ENCODE measurements at regions not wholly inside any gene's neighbourhood (a gene's known extent, or its start where the extent isn't known, plus 50 kb on each side); places are given as distances from the start of the nearest gene placed in this dataset.
A peak's percentile ranks its signal among the peaks of the same experiment; 100 is the strongest.

DNA sequence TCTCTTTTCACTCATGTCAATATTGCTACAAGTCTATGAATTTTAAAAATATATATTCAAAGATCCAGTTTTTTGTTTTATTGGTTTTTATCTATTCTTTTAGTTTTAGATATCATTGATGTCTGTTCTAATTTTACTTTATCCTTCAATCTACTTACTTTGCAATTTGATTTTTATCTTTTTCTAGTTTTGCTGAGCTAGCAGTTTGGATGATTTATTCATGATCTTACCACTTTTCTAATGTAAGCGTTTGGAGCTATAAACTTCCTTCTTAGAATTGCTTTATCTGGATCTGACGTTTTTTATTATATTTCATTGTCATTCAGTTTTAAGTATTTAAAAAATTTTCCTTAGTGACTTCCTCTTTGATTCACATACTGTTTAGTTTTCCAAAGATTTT is 664.5 kb upstream of the VSTM2A start:
- no peak for DNase-seq
- TF ChIP-seq EZH2 (IDR thresholded peaks at IDR 0.05; ENCODE audit: low read depth): no peak
- TF ChIP-seq, protein P1, sequence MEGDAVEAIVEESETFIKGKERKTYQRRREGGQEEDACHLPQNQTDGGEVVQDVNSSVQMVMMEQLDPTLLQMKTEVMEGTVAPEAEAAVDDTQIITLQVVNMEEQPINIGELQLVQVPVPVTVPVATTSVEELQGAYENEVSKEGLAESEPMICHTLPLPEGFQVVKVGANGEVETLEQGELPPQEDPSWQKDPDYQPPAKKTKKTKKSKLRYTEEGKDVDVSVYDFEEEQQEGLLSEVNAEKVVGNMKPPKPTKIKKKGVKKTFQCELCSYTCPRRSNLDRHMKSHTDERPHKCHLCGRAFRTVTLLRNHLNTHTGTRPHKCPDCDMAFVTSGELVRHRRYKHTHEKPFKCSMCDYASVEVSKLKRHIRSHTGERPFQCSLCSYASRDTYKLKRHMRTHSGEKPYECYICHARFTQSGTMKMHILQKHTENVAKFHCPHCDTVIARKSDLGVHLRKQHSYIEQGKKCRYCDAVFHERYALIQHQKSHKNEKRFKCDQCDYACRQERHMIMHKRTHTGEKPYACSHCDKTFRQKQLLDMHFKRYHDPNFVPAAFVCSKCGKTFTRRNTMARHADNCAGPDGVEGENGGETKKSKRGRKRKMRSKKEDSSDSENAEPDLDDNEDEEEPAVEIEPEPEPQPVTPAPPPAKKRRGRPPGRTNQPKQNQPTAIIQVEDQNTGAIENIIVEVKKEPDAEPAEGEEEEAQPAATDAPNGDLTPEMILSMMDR (conservative IDR thresholded peaks at IDR 0.05): no peak
- H2AFZ ChIP-seq: peak overlapping the region; percentile 8; the same call in 1 of the 2 replicates
- CTCF ChIA-PET: no interaction called here
- no peaks in the 10 kb centered on the region for H3K27me3 ChIP-seq (ENCODE audit: insufficient read depth, low read depth)
- H3K9me2 ChIP-seq (ENCODE audit: insufficient read depth): no peaks in the 10 kb centered on the region
- H3K4me1 ChIP-seq (replicated peaks; ENCODE audit: insufficient read depth): no peaks in the 10 kb centered on the region
- no peaks in the 10 kb centered on the region for H3K9me3 ChIP-seq (ENCODE audit: insufficient read depth, low read depth)
- no peaks in the 10 kb centered on the region; the same call in 1 of the 2 replicates for H4K20me1 ChIP-seq (ENCODE audit: insufficient read depth)
- intact Hi-C loops (cut with micrococcal nuclease; ENCODE audit: unreplicated experiment): no loop called here
- H3K79me2 ChIP-seq (ENCODE audit: low read depth): no peaks in the 10 kb centered on the region
- no peaks in the 10 kb centered on the region for H3K36me3 ChIP-seq (ENCODE audit: low read depth)
- no peak overlapping the region for H3K27ac ChIP-seq
- no peaks in the 10 kb centered on the region for H3F3A ChIP-seq (ENCODE audit: insufficient read depth, low read depth)
- BruUV-seq (replicated peaks): no TSS peak
- H3K4me3 ChIP-seq: no peak overlapping the region
- POLR2A ChIA-PET (ENCODE audit: unreplicated experiment): no interaction called here
- H3K4me2 ChIP-seq: no peak overlapping the region

DNA sequence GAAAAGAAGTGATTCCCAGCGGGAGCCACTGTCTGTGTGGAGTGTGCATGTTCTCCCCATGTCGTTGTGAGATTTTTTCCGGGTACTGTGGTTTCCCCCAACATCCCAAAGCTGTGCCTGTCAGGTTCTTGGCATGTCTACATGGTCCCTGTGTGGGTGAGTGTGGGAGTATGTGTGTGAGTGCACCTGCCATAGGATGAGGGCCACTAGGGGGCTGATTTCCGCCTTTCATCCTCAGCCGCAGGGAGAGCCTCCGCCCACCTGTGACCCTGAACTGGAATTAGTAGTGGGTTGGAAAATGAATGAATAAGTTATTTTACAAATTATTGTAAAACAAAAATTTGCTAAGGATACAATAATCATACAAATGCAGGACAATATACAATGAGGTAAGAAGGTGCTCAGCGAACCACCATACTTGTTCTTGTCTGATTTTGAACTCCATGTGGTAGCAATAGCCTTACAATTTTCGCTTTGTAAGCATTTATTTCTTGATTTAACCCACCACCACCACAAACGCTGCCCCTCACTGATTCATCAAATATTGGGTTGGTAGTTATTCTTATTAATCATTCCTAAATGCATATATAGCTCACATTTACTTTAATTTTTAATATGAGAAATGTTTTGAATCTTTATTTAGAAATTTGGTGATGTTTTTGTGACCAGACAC is 641.2 kb upstream of the VSTM2A start:
- intact Hi-C loops (cut with micrococcal nuclease; ENCODE audit: unreplicated experiment): no loop called here

DNA sequence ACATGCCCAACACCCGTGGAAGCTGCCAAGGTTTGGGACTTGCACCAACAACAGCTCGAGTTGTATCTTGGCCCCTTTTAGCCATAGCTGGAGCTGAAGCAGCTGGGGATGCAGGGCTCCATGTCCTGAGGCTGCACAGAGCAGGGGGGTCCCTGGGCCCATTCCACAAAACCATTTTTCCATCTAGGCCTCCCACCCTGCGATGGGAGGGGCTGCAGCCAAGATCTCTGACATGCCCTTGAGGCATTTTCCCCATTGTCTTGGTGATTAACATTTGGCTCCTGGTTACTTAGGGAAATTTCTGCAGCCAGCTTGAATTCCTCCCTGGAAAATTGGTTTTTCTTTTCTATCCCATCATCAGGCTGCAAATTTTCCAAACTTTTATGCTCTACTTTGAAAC is 637.8 kb upstream of the VSTM2A start:
- Histone ChIP-seq H3K9me2 (ENCODE audit: insufficient read depth) (no peaks in the 10 kb centered on the region), H3K36me3 (ENCODE audit: low read depth) (no peaks in the 10 kb centered on the region), H4K20me1 (ENCODE audit: insufficient read depth) (no peaks in the 10 kb centered on the region), H3K4me3 (no peak overlapping the region), H2AFZ (no peak overlapping the region), H3K79me2 (ENCODE audit: low read depth) (no peaks in the 10 kb centered on the region), H3K4me2 (no peak overlapping the region), H3F3A (ENCODE audit: insufficient read depth, low read depth) (no peaks in the 10 kb centered on the region), H3K9me3 (ENCODE audit: insufficient read depth, low read depth) (no peaks in the 10 kb centered on the region), H3K4me1 (replicated peaks; ENCODE audit: insufficient read depth) (no peaks in the 10 kb centered on the region), H3K27ac (no peak overlapping the region), H3K27me3 (ENCODE audit: insufficient read depth, low read depth) (no peaks in the 10 kb centered on the region)
- BruUV-seq (replicated peaks): no TSS peak
- no peak for DNase-seq
- CTCF ChIA-PET: no interaction called here
- POLR2A ChIA-PET (ENCODE audit: unreplicated experiment): no interaction called here
- TF ChIP-seq EZH2 (IDR thresholded peaks at IDR 0.05; ENCODE audit: low read depth): no peak
- TF ChIP-seq, protein P1 (conservative IDR thresholded peaks at IDR 0.05): no peak
- intact Hi-C loops (cut with micrococcal nuclease; ENCODE audit: unreplicated experiment): no loop called here

More for the DNA sequence above, 641.2 kb upstream of the VSTM2A start:
- Histone ChIP-seq H2AFZ (no peak overlapping the region), H3F3A (ENCODE audit: insufficient read depth, low read depth) (no peaks in the 10 kb centered on the region), H3K79me2 (ENCODE audit: low read depth) (no peaks in the 10 kb centered on the region), H4K20me1 (ENCODE audit: insufficient read depth) (no peaks in the 10 kb centered on the region), H3K4me1 (replicated peaks; ENCODE audit: insufficient read depth) (no peaks in the 10 kb centered on the region), H3K9me3 (ENCODE audit: insufficient read depth, low read depth) (no peaks in the 10 kb centered on the region), H3K4me2 (no peak overlapping the region), H3K27me3 (ENCODE audit: insufficient read depth, low read depth) (no peaks in the 10 kb centered on the region), H3K36me3 (ENCODE audit: low read depth) (no peaks in the 10 kb centered on the region), H3K27ac (no peak overlapping the region), H3K4me3 (no peak overlapping the region), H3K9me2 (ENCODE audit: insufficient read depth) (no peaks in the 10 kb centered on the region)
- no peak for DNase-seq
- TF ChIP-seq EZH2 (IDR thresholded peaks at IDR 0.05; ENCODE audit: low read depth): no peak
- TF ChIP-seq, protein P1 (conservative IDR thresholded peaks at IDR 0.05): peak; percentile 37; the same call in 1 of the 2 replicates
- ChIA-PET CTCF (no interaction called here), POLR2A (ENCODE audit: unreplicated experiment) (no interaction called here)
- BruUV-seq (replicated peaks): no TSS peak
